Lung (tissue), 11 donors: ENCODE measurements at regions not wholly inside any gene's neighbourhood (a gene's known extent, or its start where the extent isn't known, plus 50 kb on each side); places are given as distances from the start of the nearest gene placed in this dataset.

Experiments
- ATAC-seq: fragments of 200-7000 bp; cut with Tn5 transposase; one replicate; pipeline ENCODE4 v1.9.1; 2020; ENCODE audit warnings: moderate number of reproducible peaks; ENCODE audit not compliant: insufficient read depth, low FRiP score
- DNase-seq, 3 donors: peaks; one replicate each; pipeline ENCODE4 v3.0.0-alpha.2; 2013 to 2017
- H3K27ac ChIP-seq, 2 donors: one replicate each; pipeline ENCODE4 v1.5.1; 2013; ENCODE audit warnings: mild to moderate bottlenecking in 2 of 2, moderate library complexity in 2 of 2, control low read depth in 1 of 2, inconsistent platforms in 1 of 2, low read depth in 1 of 2, low read length in 1 of 2
- H3K27me3 ChIP-seq, 3 donors: one replicate each; pipeline ENCODE4 v1.5.1; 2013; ENCODE audit warnings: low read length in 2 of 3; ENCODE audit not compliant: control insufficient read depth in 3 of 3, insufficient read depth in 3 of 3
- H3K36me3 ChIP-seq, 4 donors: one replicate each; pipeline ENCODE4 v1.5.1; 2013; ENCODE audit warnings: low read length in 4 of 4, mild to moderate bottlenecking in 1 of 4, moderate library complexity in 1 of 4; ENCODE audit not compliant: control insufficient read depth in 4 of 4, insufficient read depth in 4 of 4
- H3K4me1 ChIP-seq, 5 donors: one replicate each; pipeline ENCODE4 v1.5.1; 2013; ENCODE audit warnings: low read length in 5 of 5, mild to moderate bottlenecking in 2 of 5, moderate library complexity in 1 of 5; ENCODE audit not compliant: control insufficient read depth in 5 of 5, insufficient read depth in 5 of 5
- H3K4me3 ChIP-seq: one replicate; pipeline ENCODE4 v1.5.1; 2013; ENCODE audit warnings: mild to moderate bottlenecking, control low read depth, moderate library complexity
- H3K9ac ChIP-seq, 2 donors: one replicate each; pipeline ENCODE4 v1.5.1; 2013; ENCODE audit warnings: low read length in 2 of 2, control low read depth in 1 of 2; ENCODE audit not compliant: insufficient read depth in 1 of 2
- H3K9me3 ChIP-seq, 4 donors: one replicate each; pipeline ENCODE4 v1.5.1; 2013; ENCODE audit warnings: low read length in 3 of 4, mild to moderate bottlenecking in 1 of 4, moderate library complexity in 1 of 4; ENCODE audit not compliant: control insufficient read depth in 4 of 4, insufficient read depth in 3 of 4
- WGBS, 2 donors: extraction: QIAGEN DNeasy Blood & Tissue Kit; methylation state at CpG; one replicate each; pipeline ENCODE4 v1.1.7; 2013; 5-methylcytosine and 5-hydroxymethylcytosine counted together
- TF ChIP-seq, protein P1 (sequence below): IDR thresholded peaks from 2 replicates; pipeline ENCODE4 v1.5.1; 2012; ENCODE audit warnings: mild to moderate bottlenecking; ENCODE audit errors: control extremely low read depth, extremely low read depth
- donor health status: control.
- donor health status: control.
- donor health status: Bipolar disorder and iron deficiency.
- donor health status: healthy.
- donor health status: DM: yes; HTN: yes; CAD: no.

DNA sequence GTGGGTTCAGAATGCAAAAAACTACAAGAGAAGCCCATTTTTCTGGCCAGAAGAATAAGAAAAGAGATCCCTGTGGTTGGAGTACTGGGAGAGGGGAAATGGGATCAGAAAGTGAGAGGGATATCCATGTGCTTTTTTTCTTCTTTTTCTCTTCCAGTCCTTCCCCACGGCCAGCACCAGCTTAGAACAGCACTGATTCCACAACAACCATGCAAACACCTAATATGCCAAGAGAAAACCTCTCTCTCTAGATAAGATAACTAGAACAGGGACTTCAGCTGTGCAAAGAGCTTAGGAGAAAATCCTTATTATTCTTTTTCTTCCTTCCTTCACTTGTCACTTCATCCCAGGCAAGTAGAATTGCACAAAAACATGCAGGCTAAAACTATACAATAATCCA is 83.5 kb downstream of the ELAPOR2 start:
- TF ChIP-seq, protein P1, sequence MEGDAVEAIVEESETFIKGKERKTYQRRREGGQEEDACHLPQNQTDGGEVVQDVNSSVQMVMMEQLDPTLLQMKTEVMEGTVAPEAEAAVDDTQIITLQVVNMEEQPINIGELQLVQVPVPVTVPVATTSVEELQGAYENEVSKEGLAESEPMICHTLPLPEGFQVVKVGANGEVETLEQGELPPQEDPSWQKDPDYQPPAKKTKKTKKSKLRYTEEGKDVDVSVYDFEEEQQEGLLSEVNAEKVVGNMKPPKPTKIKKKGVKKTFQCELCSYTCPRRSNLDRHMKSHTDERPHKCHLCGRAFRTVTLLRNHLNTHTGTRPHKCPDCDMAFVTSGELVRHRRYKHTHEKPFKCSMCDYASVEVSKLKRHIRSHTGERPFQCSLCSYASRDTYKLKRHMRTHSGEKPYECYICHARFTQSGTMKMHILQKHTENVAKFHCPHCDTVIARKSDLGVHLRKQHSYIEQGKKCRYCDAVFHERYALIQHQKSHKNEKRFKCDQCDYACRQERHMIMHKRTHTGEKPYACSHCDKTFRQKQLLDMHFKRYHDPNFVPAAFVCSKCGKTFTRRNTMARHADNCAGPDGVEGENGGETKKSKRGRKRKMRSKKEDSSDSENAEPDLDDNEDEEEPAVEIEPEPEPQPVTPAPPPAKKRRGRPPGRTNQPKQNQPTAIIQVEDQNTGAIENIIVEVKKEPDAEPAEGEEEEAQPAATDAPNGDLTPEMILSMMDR: no peak
- WGBS, 2 donors: 67 to 70% methylated on average over 1 of the region's 1 CpG
- no peaks in the 10 kb centered on the region for H3K9me3 ChIP-seq

DNA sequence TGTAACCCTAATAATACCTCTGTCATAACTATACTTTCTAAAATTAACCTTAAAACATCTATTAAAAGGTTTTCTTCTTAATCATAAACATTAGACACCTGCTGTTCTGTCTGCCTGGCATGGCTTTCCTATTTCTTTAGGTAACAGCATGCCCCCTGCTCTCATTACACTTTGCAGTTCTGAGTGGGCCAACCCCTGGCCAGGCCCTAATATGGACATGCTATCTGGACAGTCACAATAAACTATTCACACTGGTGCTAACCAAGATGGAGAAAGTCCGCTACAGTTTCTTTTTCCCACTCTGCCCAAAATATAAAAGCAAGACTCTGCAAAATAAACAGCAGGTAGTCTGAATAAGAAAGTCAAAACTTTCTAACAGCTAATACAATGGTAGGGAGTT is 84.0 kb downstream of the ELAPOR2 start:
- H3K9ac ChIP-seq: no peak overlapping the region
- no peak overlapping the region for H3K27ac ChIP-seq
- H3K4me3 ChIP-seq: no peak overlapping the region
- no peak for ATAC-seq
- H3K27me3 ChIP-seq: no peaks in the 10 kb centered on the region
- TF ChIP-seq, protein P1: no peak
- H3K9me3 ChIP-seq: no peaks in the 10 kb centered on the region
- peaks cover 0 to 8% (median 0%) of the 10 kb centered on the region in 5 donors for H3K4me1 ChIP-seq
- WGBS, 2 donors: 67 to 94% methylated on average over 1 of the region's 1 CpG
- no peak for DNase-seq
- no peaks in the 10 kb centered on the region for H3K36me3 ChIP-seq

More for the DNA sequence above, 83.5 kb downstream of the ELAPOR2 start:
- Histone ChIP-seq H3K4me1 (peaks cover 0 to 9% (median 0%) of the 10 kb centered on the region in 5 donors), H3K27ac (no peak overlapping the region), H3K9ac (no peak overlapping the region), H3K4me3 (no peak overlapping the region), H3K36me3 (no peaks in the 10 kb centered on the region), H3K27me3 (no peaks in the 10 kb centered on the region)
- ATAC-seq (no peak), DNase-seq (no peak)

DNA sequence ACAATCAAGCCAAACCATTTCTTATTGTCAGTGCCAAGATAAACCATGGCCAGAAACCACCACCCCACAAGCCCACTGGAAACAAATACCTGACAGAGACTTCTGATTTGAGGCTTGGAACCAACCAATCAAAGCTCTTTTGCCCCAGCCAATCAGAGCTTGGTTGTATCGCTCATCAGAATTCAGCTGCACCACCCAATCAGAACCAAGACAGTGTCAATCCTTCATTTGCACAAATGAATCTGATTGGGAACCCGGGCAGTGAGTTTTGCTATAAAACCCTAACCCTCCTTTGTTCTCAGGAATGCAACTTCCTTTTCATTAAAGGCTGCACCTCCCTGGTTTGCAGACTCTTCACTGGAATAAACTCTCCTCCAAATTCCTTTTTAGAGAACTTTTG is 87.4 kb downstream of the ELAPOR2 start:
- no peak for DNase-seq
- no peak overlapping the region for H3K4me3 ChIP-seq
- H3K27me3 ChIP-seq: no peaks in the 10 kb centered on the region
- H3K9ac ChIP-seq: no peak overlapping the region
- no peaks in the 10 kb centered on the region for H3K36me3 ChIP-seq
- 88 to 94% methylated on average over 2 of the region's 2 CpGs for WGBS, 2 donors
- no peaks in the 10 kb centered on the region for H3K9me3 ChIP-seq
- H3K27ac ChIP-seq: no peak overlapping the region
- no peak for ATAC-seq
- TF ChIP-seq, protein P1: no peak
- peaks cover 0 to 5% (median 0%) of the 10 kb centered on the region in 5 donors for H3K4me1 ChIP-seq

DNA sequence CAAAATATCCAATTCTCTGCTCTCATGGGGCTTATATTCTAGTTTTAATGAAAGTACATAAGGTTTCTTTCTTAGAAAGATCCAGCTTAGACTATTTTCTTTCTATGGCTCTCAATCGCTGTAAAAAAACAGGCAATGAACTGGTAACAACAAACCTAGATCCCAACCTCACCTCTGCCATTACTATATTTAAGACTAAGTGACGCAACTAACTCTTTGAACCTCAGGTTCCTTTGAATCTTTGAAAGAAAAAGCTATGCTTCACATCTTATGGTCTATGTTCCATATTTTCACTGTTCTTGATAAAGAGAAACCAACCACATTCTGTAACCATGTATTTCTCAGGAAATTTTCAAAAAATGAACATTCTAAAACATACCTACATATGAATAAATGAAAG is 88.5 kb downstream of the ELAPOR2 start:
- Histone ChIP-seq H3K27me3 (no peaks in the 10 kb centered on the region), H3K9me3 (no peaks in the 10 kb centered on the region), H3K9ac (no peak overlapping the region), H3K4me3 (no peak overlapping the region), H3K4me1 (peaks cover 0 to 5% (median 1%) of the 10 kb centered on the region in 5 donors), H3K36me3 (no peaks in the 10 kb centered on the region), H3K27ac (no peak overlapping the region)
- ATAC-seq: no peak
- TF ChIP-seq, protein P1: no peak
- 98% methylated on average over 2 of the region's 2 CpGs for WGBS, 2 donors
- DNase-seq: no peak
